Right lobe of liver (tissue), 4 donors: ENCODE measurements at regions not wholly inside any gene's neighbourhood (a gene's known extent, or its start where the extent isn't known, plus 50 kb on each side); places are given as distances from the start of the nearest gene placed in this dataset.

Experiments
- CTCF ChIP-seq, 4 donors: fragments of 200-600 bp in 3 of 4; fragments of 450-650 bp in 1 of 4; IDR thresholded peaks; one replicate each; pipeline versions ENCODE4 v1.5.1 to v1.8.0; 2016 to 2022; ENCODE audit warnings: antibody characterized with exemption in 4 of 4, mild to moderate bottlenecking in 2 of 4
- POLR2A ChIP-seq: fragments of 450-650 bp; IDR thresholded peaks from one replicate; pipeline ENCODE4 v1.6.1; 2017; ENCODE audit warnings: antibody characterized with exemption, mild to moderate bottlenecking
- donor health status: DM: no; HTN: no; CAD: no.
- donor health status: DM: no; HTN: no; CAD: no.
- donor health status: DM: no; HTN: yes; CAD: no.

- TF ChIP-seq CTCF (IDR thresholded peaks at IDR 0.05) (no peak), POLR2A (no peak)
Observed at GRCh38 chr2:105626966-105627340, 117.8 kb upstream of the NCK2 start.
